Urinary bladder (tissue), 3 donors: ENCODE measurements at regions not wholly inside any gene's neighbourhood (a gene's known extent, or its start where the extent isn't known, plus 50 kb on each side); places are given as distances from the start of the nearest gene placed in this dataset.
"Not testable (repeated sequence)": the region's sequence is repeated elsewhere in the genome, so short reads cannot be mapped to it uniquely, and the experiment has no call there.

Experiments used
- DNase-seq: peaks from one replicate; pipeline ENCODE4 v3.0.0-alpha.2; 2015; ENCODE audit errors: extremely low spot score
- H3K27ac ChIP-seq: one replicate; pipeline ENCODE4 v1.5.1; 2013; ENCODE audit warnings: low read depth, mild to moderate bottlenecking, moderate library complexity
- H3K36me3 ChIP-seq: one replicate; pipeline ENCODE4 v1.6.1; 2013; ENCODE audit warnings: mild to moderate bottlenecking, moderate library complexity; ENCODE audit not compliant: insufficient read depth
- H3K4me1 ChIP-seq: one replicate; pipeline ENCODE4 v1.6.1; 2013; ENCODE audit warnings: mild to moderate bottlenecking, moderate library complexity; ENCODE audit not compliant: insufficient read depth
- H3K4me3 ChIP-seq: one replicate; pipeline ENCODE4 v1.5.1; 2013; ENCODE audit warnings: low read depth, low read length
- WGBS: extraction: QIAGEN DNeasy Blood & Tissue Kit; methylation state at CpG from one replicate; pipeline ENCODE4 v1.1.7; 2013; 5-methylcytosine and 5-hydroxymethylcytosine counted together
- donor health status: healthy with polysubstance abuse.
- donor health status: healthy.

DNA sequence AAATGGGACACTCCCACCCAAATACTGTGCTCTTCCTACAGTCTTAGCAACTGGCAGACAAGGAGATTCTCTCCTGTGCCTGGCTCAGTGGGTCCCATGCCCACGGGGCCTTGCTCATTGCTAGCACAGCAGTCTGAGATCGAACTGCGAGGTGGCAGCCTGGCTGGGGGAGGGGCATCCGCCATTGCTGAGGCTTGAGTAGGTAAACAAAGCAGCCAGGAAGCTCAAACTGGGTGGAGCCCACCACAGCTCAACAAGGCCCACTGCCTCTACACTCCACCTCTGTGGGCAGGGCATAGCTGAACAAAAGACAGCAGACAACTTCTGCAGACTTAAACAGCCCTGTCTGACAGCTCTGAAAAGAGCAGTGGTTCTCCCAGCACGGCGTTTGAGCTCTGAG is 174.8 kb downstream of the COL12A1 start:
- DNase-seq, H3K36me3 ChIP-seq: not testable (repeated sequence)
- whole genome bisulfite sequencing = 84% methylated on average over 6 of the region's 6 CpGs

DNA sequence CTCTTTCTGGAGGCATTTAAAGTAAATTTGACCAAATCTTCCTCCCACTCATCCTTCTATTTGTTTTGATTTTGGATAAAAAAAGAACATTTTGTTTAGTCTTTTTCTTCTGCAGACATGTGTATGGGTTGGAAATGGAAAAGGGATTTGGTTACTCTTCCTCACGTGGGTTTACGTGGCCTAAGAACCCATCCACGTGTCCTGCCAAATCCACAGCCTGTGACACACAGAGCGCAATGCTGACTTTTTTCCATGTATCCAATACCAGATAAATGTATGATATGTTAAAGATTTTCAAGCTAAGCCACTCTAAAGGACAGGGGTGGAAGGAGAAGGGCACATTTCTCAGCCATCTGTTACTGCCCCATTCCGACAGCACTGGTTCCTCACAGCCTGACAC is 176.5 kb downstream of the COL12A1 start:
- Histone ChIP-seq H3K4me3 (no peak overlapping the region), H3K27ac (no peak overlapping the region), H3K36me3 (no peaks in the 10 kb centered on the region), H3K4me1 (peaks cover 2% of the 10 kb centered on the region)
- 79% methylated on average over 5 of the region's 5 CpGs for whole genome bisulfite sequencing
- DNase-seq = no peak

More for the DNA sequence above, 174.8 kb downstream of the COL12A1 start:
- H3K4me1 ChIP-seq, H3K4me3 ChIP-seq, H3K27ac ChIP-seq: not testable (repeated sequence)

DNA sequence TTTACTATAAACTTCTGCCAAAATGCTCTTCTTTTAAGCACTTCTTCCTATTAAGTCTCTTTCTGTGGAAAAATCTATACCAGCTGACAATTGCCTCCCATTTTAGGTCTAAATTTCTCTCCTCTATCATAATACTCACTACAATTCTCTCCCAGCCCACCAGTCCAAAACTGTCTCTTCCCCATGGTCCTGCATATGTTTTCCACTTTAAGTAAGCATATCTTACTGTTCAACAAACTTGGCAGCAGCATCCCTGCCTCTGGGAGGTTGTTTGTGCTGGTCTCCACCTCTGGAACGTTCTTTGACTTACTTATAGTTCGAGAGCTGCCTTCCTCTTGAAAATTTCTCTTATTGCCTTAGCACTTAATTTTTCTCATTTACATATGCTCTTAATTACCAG is 180.5 kb downstream of the COL12A1 start:
- 44% methylated on average over 2 of the region's 2 CpGs for WGBS
- no peak overlapping the region for H3K4me3 ChIP-seq
- peaks cover 2% of the 10 kb centered on the region for H3K4me1 ChIP-seq
- no peak for DNase-seq
- no peak overlapping the region for H3K27ac ChIP-seq
- H3K36me3 ChIP-seq = no peaks in the 10 kb centered on the region

DNA sequence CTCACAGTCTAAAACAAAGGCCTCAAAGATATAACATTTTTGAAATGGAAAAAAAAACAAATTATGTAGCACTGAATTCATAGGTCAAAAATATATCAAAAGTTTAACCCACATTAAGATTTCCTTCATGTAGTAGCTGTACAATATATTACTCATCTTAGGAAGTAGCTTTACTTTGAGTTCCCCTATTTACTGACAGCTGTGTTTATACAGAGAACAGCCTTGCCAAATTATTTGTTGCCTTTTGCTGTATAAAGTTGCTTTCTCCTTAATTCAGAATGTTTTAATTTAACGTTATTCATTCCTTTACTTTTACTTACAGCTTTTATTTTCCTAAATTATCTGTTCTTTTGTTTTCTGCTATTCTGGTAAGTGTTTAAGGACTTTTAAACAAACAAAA is 181.0 kb downstream of the COL12A1 start:
- DNase-seq = no peak
- H3K4me1 ChIP-seq = peaks cover 2% of the 10 kb centered on the region
- H3K27ac ChIP-seq = no peak overlapping the region
- 35% methylated on average over 1 of the region's 1 CpG for WGBS
- H3K4me3 ChIP-seq = no peak overlapping the region
- no peaks in the 10 kb centered on the region for H3K36me3 ChIP-seq

- Histone ChIP-seq H3K36me3 (no peaks in the 10 kb centered on the region), H3K27ac (no peak overlapping the region)
These were observed 182.2 kb downstream of the COL12A1 start for GRCh38 chr6:75023634-75024033.

GRCh38 chr6:75020971-75021370 is 184.9 kb downstream of the COL12A1 start:
- DNase-seq = no peak
- peaks cover 2% of the 10 kb centered on the region for H3K4me1 ChIP-seq
- no peaks in the 10 kb centered on the region for H3K36me3 ChIP-seq
- WGBS = 93% methylated on average over 1 of the region's 1 CpG
- no peak overlapping the region for H3K27ac ChIP-seq
- no peak overlapping the region for H3K4me3 ChIP-seq

More at GRCh38 chr6:75023634-75024033, 182.2 kb downstream of the COL12A1 start:
- DNase-seq = no peak
- Histone ChIP-seq H3K4me1 (peaks cover 2% of the 10 kb centered on the region), H3K4me3 (no peak overlapping the region)

GRCh38 chr6:75020376-75020775 is 185.5 kb downstream of the COL12A1 start:
- H3K36me3 ChIP-seq = no peaks in the 10 kb centered on the region
- DNase-seq = no peak
- H3K4me1 ChIP-seq = peaks cover 1% of the 10 kb centered on the region
- H3K27ac ChIP-seq = no peak overlapping the region
- H3K4me3 ChIP-seq = no peak overlapping the region
- WGBS = 27% methylated on average over 2 of the region's 2 CpGs

DNA sequence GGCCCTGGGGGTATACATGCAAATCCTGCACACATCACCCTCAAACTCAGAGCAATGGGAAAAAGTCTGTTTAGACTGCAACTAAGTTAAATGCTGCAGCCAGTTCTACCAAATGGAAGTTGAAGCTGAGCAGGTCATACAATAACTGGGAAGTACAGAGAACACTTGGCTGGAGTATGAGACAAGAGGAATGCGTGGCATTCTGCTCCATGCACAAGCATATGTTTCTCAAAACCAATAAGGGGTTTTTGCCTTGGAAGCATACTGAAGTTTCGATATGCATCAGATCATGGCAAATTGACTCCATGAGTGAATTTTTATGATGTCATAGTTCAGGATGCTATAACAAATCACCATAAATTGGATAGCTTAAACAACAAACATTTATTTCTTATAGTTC is 193.8 kb downstream of the COL12A1 start:
- no peak for DNase-seq
- WGBS = 54% methylated on average over 2 of the region's 2 CpGs
- Histone ChIP-seq H3K4me3 (no peak overlapping the region), H3K27ac (no peak overlapping the region), H3K4me1 (no peaks in the 10 kb centered on the region), H3K36me3 (no peaks in the 10 kb centered on the region)

GRCh38 chr6:75003984-75004383 is 201.9 kb downstream of the COL12A1 start:
- DNase-seq = not testable (repeated sequence)
- WGBS = 89% methylated on average over 8 of the region's 8 CpGs

DNA sequence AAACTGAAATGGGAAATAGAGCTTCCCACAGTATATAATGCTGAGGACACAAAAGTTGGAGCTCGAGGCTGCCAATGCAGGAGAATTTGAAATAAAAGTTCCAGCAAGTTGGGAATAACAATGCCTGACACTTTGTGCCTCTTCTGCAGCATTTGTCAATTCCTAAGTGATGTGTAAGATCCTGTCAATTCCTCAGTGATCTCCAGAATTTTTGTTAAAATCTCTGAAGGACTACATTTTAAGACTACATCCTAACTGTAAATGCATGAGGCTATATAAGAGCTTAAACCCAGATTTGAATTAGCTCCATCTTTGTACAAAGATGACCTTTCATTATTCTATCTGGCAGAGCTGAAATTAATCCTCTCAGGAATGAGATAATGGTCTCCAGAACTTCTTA is 208.2 kb downstream of the COL12A1 start:
- no peak overlapping the region for H3K4me3 ChIP-seq
- DNase-seq = no peak
- WGBS = 92% methylated on average over 1 of the region's 1 CpG
- H3K4me1 ChIP-seq = no peaks in the 10 kb centered on the region
- H3K27ac ChIP-seq = no peak overlapping the region
- H3K36me3 ChIP-seq = no peaks in the 10 kb centered on the region

More at GRCh38 chr6:75003984-75004383, 201.9 kb downstream of the COL12A1 start:
- not testable (repeated sequence) for H3K4me3 ChIP-seq, H3K27ac ChIP-seq, H3K36me3 ChIP-seq, H3K4me1 ChIP-seq

DNA sequence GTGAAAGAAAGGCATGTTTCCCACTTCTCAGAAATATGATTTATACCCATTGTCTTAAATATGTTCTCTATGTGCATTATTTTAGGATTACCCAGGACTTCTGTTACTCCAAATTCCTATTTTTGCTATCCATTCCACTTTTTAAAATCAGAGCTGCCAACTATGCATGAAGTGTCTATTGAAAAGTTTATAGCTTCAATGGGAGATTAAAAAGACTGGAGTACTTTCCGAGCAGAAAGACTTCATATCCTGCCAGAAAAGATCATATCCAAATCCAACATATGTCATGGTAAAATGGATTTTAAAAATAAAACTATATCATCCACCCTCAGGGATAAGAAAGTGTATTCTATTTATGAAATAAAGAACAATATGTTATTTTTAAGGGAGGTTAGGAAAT is 212.7 kb downstream of the COL12A1 start:
- 44% methylated on average over 1 of the region's 1 CpG for WGBS
- Histone ChIP-seq H3K4me1 (no peaks in the 10 kb centered on the region), H3K4me3 (no peak overlapping the region), H3K36me3 (no peaks in the 10 kb centered on the region), H3K27ac (no peak overlapping the region)
- no peak for DNase-seq

DNA sequence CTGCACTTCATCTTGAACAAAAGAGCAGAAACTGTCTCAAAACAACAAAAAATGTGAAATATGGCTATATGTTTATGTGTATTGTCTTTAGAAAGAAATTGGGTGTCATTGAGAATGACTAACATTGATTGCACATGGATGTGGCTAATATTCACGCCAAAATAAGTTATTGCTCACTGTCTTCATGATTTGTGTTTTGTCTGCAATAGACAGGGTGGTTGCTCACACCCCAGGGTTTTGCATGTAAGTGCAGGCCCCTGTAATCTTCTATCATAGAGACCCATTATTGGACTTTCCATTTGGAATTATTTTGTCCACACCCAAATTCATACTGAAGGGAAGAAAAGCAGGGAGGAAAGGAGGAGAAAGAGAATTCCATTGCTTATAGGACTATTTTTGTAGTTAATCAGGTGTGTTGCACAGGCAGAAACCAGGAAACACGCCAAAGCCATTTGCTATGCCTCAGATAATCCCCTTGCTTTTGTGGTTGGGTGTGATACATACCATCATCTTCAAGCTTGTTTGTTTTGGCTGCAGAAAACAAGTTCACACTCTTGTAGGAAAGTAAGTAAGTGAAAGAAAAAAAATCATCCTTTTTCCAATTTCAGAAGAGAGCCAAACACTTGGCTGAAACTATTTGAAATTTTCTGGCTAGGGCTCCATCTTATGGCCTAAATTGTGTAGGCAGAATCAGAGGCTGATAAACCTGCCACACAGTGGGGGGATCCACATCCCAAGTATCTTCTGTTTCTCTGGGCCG is 214.1 kb downstream of the COL12A1 start:
- H3K27ac ChIP-seq = no peak overlapping the region
- H3K4me3 ChIP-seq = no peak overlapping the region
- H3K36me3 ChIP-seq = no peaks in the 10 kb centered on the region
- H3K4me1 ChIP-seq = no peaks in the 10 kb centered on the region
- 81% methylated on average over 3 of the region's 3 CpGs for WGBS
- DNase-seq = no peak

DNA sequence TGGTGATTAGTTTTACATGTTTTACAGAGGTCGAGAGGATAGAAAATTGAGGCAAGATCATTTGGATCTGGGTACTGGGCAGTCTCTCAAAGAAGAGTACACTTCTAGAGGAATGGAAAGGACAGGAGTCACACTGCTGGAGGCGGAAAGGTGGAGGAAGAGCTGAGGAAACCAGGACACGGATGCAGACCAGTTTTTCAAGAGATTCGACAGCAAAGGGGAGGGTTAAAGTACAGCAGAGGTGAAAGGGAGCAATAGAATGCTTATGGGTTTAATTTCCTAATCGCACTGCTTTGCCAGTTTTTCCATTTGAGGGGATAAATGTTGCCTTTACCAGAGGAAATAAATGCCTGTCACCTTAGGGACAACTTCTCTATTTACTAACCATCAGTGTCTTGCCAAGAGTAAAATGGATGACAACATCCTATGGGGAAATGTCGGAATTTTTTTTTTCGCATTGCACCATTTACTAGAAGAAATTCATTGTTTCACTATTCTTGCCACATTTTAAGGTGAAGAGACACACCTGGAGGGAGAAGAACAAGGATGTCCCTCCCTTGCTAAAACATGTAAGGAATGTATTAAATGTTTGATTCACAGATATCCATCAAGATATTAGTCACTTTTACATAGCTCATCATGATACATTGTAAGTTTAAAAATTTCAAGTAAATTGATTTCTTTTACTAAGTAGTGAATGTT is 226.6 kb downstream of the COL12A1 start:
- 93% methylated on average over 7 of the region's 7 CpGs for WGBS
- no peaks in the 10 kb centered on the region for H3K36me3 ChIP-seq
- H3K4me3 ChIP-seq = no peak overlapping the region
- no peak overlapping the region for H3K27ac ChIP-seq
- DNase-seq = no peak
- no peaks in the 10 kb centered on the region for H3K4me1 ChIP-seq

DNA sequence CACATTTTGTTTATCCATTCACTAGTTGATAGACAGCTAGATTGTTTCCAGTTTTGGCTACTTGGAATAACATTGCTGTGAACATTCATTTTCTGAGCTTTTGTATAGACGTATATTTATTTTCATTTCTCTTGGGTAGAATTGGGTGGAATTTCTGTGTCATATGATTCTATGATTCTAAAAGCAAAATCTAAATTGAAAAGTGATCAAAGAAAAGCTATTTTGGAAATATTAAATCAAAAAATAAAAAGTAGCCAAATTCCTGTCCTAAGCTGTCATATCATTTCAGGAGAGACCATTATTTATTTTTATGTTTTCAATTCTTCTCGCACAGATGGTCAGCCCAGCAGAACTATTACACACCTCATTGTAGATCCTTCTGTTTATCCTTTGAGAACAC is 229.2 kb downstream of the COL12A1 start:
- DNase-seq = no peak
- no peak overlapping the region for H3K4me3 ChIP-seq
- no peaks in the 10 kb centered on the region for H3K36me3 ChIP-seq
- 89% methylated on average over 2 of the region's 2 CpGs for WGBS
- no peaks in the 10 kb centered on the region for H3K4me1 ChIP-seq
- H3K27ac ChIP-seq = no peak overlapping the region
